H9 (cell line): ENCODE measurements at regions not wholly inside any gene's neighbourhood (a gene's known extent, or its start where the extent isn't known, plus 50 kb on each side); places are given as distances from the start of the nearest gene placed in this dataset.

Source experiments
- DNase-seq: peaks from one replicate; pipeline ENCODE4 v3.0.0-alpha.2; 2017
- H2AFZ ChIP-seq: one replicate; pipeline ENCODE4 v1.6.1; 2013; ENCODE audit warnings: mild to moderate bottlenecking, low read length, control low read depth, moderate library complexity
- H2AK5ac ChIP-seq: 2 replicates; pipeline ENCODE4 v1.6.1; 2013; ENCODE audit warnings: low read length, control low read depth, mixed read lengths; ENCODE audit not compliant: insufficient read length
- H2BK120ac ChIP-seq: one replicate; pipeline ENCODE4 v1.6.1; 2013; ENCODE audit warnings: low read depth, mild to moderate bottlenecking, low read length, control low read depth, inconsistent platforms; ENCODE audit not compliant: poor library complexity, severe bottlenecking
- H2BK12ac ChIP-seq: 2 replicates; pipeline ENCODE4 v1.6.1; 2013; ENCODE audit warnings: low read length, control low read depth, mixed read lengths, low read depth; ENCODE audit not compliant: insufficient read length
- H2BK15ac ChIP-seq: 2 replicates; pipeline ENCODE4 v1.6.1; 2013; ENCODE audit warnings: low read depth, low read length, control low read depth
- H2BK20ac ChIP-seq: one replicate; pipeline ENCODE4 v1.6.1; 2013; ENCODE audit warnings: low read depth, mild to moderate bottlenecking, low read length, control low read depth, inconsistent platforms; ENCODE audit not compliant: poor library complexity, severe bottlenecking
- H2BK5ac ChIP-seq: 2 replicates; pipeline ENCODE4 v1.6.1; 2013; ENCODE audit warnings: low read length, control low read depth, mixed read lengths; ENCODE audit not compliant: insufficient read length
- H3K14ac ChIP-seq: 2 replicates; pipeline ENCODE4 v1.6.1; 2013; ENCODE audit warnings: low read length, control low read depth; ENCODE audit not compliant: insufficient read depth
- H3K18ac ChIP-seq: 2 replicates; pipeline ENCODE4 v1.6.1; 2013; ENCODE audit warnings: low read depth, mild to moderate bottlenecking, mixed read lengths, low read length, control low read depth; ENCODE audit not compliant: insufficient read length
- H3K23ac ChIP-seq: 2 replicates; pipeline ENCODE4 v1.6.1; 2013; ENCODE audit warnings: low read length, control low read depth, mixed read lengths, low read depth; ENCODE audit not compliant: insufficient read length
- H3K23me2 ChIP-seq: 2 replicates; pipeline ENCODE4 v1.6.1; 2013; ENCODE audit warnings: low read depth, mild to moderate bottlenecking, mixed read lengths, low read length, control low read depth; ENCODE audit not compliant: insufficient read length, poor library complexity, severe bottlenecking
- H3K27ac ChIP-seq: 2 replicates; pipeline ENCODE4 v1.5.1; 2013; ENCODE audit warnings: low read length, control low read depth, mixed read lengths, low read depth; ENCODE audit not compliant: insufficient read length
- H3K27me3 ChIP-seq: 2 replicates; pipeline ENCODE4 v1.6.1; 2013; ENCODE audit warnings: low read length, control low read depth, inconsistent platforms; ENCODE audit not compliant: insufficient read depth
- H3K4ac ChIP-seq: 2 replicates; pipeline ENCODE4 v1.6.1; 2013; ENCODE audit warnings: low read depth, mild to moderate bottlenecking, control low read depth, inconsistent platforms, low read length, moderate library complexity
- H3K4me1 ChIP-seq: 2 replicates; pipeline ENCODE4 v1.6.1; 2013; ENCODE audit warnings: low read length, control low read depth, inconsistent platforms; ENCODE audit not compliant: insufficient read depth
- H3K4me2 ChIP-seq: 2 replicates; pipeline ENCODE4 v1.6.1; 2013; ENCODE audit warnings: low read length, control low read depth, mixed read lengths; ENCODE audit not compliant: insufficient read length, insufficient read depth
- H3K56ac ChIP-seq: 2 replicates; pipeline ENCODE4 v1.6.1; 2013; ENCODE audit warnings: low read depth, mild to moderate bottlenecking, mixed read lengths, low read length, control low read depth; ENCODE audit not compliant: insufficient read length
- H3K79me1 ChIP-seq: 2 replicates; pipeline ENCODE4 v1.6.1; 2013; ENCODE audit warnings: low read depth, mild to moderate bottlenecking, moderate library complexity, low read length, control low read depth, inconsistent platforms; ENCODE audit not compliant: insufficient read depth, poor library complexity, severe bottlenecking
- H3K79me2 ChIP-seq: 2 replicates; pipeline ENCODE4 v1.6.1; 2013; ENCODE audit warnings: low read length, control low read depth, inconsistent platforms; ENCODE audit not compliant: insufficient read depth
- H3K9ac ChIP-seq: 2 replicates; pipeline ENCODE4 v1.6.1; 2013; ENCODE audit warnings: low read length, control low read depth, mixed read lengths; ENCODE audit not compliant: insufficient read length; ENCODE audit errors: extremely low read depth
- H3K9me3 ChIP-seq: one replicate; pipeline ENCODE4 v1.6.1; 2013; ENCODE audit warnings: low read depth, low read length, inconsistent platforms; ENCODE audit not compliant: control insufficient read depth
- H3T11ph ChIP-seq: one replicate; pipeline ENCODE4 v1.6.1; 2013; ENCODE audit warnings: mild to moderate bottlenecking, low read length, control low read depth, inconsistent platforms
- H4K20me1 ChIP-seq: one replicate; pipeline ENCODE4 v1.6.1; 2013; ENCODE audit not compliant: control insufficient read depth, insufficient read length, insufficient read depth
- H4K5ac ChIP-seq: 2 replicates; pipeline ENCODE4 v1.6.1; 2013; ENCODE audit warnings: low read depth, mild to moderate bottlenecking, mixed read lengths, low read length, control low read depth; ENCODE audit not compliant: insufficient read length
- H4K8ac ChIP-seq: replicated peaks from 2 replicates; pipeline ENCODE4 v1.6.1; 2013; ENCODE audit warnings: low read length, control low read depth, mixed read lengths, low read depth; ENCODE audit not compliant: insufficient read length
- H4K91ac ChIP-seq: 2 replicates; pipeline ENCODE4 v1.6.1; 2013; ENCODE audit warnings: low read depth, mild to moderate bottlenecking, moderate library complexity, mixed read lengths, low read length, control low read depth; ENCODE audit not compliant: insufficient read length
- H3K27ac Mint-ChIP-seq, 3 experiments: 2 replicates in 2 of 3; 3 replicates in 1 of 3; pipeline ENCODE4 v1.8.0; 2020 to 2021; ENCODE audit warnings: mixed read lengths in 3 of 3, mild to moderate bottlenecking in 1 of 3, moderate library complexity in 1 of 3
- H3K27me3 Mint-ChIP-seq: 2 replicates; pipeline ENCODE4 v1.8.0; 2021; ENCODE audit warnings: low read depth, mild to moderate bottlenecking, moderate library complexity, mixed read lengths
- H3K36me3 Mint-ChIP-seq, 3 experiments: 2 replicates in 2 of 3; 3 replicates in 1 of 3; pipeline ENCODE4 v1.8.0; 2020 to 2021; ENCODE audit warnings: low read depth in 3 of 3, mixed read lengths in 3 of 3; ENCODE audit not compliant: insufficient read depth in 1 of 3
- H3K4me1 Mint-ChIP-seq, 2 experiments: 2 replicates each; pipeline ENCODE4 v1.8.0; 2020; ENCODE audit warnings: mixed read lengths in 2 of 2
- H3K4me3 Mint-ChIP-seq, 2 experiments: 2 replicates in 1 of 2; 3 replicates in 1 of 2; pipeline ENCODE4 v1.8.0; 2020 to 2021; ENCODE audit warnings: mild to moderate bottlenecking in 2 of 2, mixed read lengths in 2 of 2, moderate library complexity in 1 of 2
- H3K9me3 Mint-ChIP-seq, 2 experiments: 2 replicates in 1 of 2; 3 replicates in 1 of 2; pipeline ENCODE4 v1.8.0; 2020; ENCODE audit warnings: mild to moderate bottlenecking in 2 of 2, mixed read lengths in 2 of 2, moderate library complexity in 1 of 2
- CTCF ChIP-seq: fragments of 200-600 bp; sonication (generic); conservative IDR thresholded peaks from 3 replicates; pipeline ENCODE4 v1.8.0; 2021; ENCODE audit warnings: antibody characterized with exemption, mild to moderate bottlenecking
- WGBS: extraction: QIAGEN DNeasy Blood & Tissue Kit; methylation state at CpG from one replicate; pipeline ENCODE4 v1.1.7; 2013; ENCODE audit warnings: missing lambda C conversion rate, low lambda C conversion rate, mixed read lengths; ENCODE audit not compliant: insufficient read length; ENCODE audit errors: extremely low coverage; 5-methylcytosine and 5-hydroxymethylcytosine counted together

GRCh38 chr4:65954416-65954815, 284.1 kb upstream of the EPHA5 start:
- no peak overlapping the region for H3T11ph ChIP-seq
- no peaks in the 10 kb centered on the region for H3K27me3 ChIP-seq
- Mint-ChIP-seq H3K27ac (no peak overlapping the region), H3K36me3 (no peaks in the 10 kb centered on the region), H3K9me3 (no peaks in the 10 kb centered on the region; a peak in 1 of 5 replicates), H3K4me1 (peaks cover 8 to 11% of the 10 kb centered on the region in 2 experiments), H3K4me3 (no peak overlapping the region), H3K27me3 (no peaks in the 10 kb centered on the region)
- H3K56ac ChIP-seq = no peak overlapping the region
- no peak overlapping the region for H3K4ac ChIP-seq
- DNase-seq = no peak
- TF ChIP-seq CTCF = no peak
- H3K9ac ChIP-seq = no peak overlapping the region
- H2AFZ ChIP-seq = no peak overlapping the region
- no peak overlapping the region for H3K18ac ChIP-seq
- no CpG with 5 or more reads among the region's 1 CpG for WGBS
- no peak overlapping the region for H2BK20ac ChIP-seq
- H3K79me2 ChIP-seq = no peaks in the 10 kb centered on the region; the same call in 1 of the 2 replicates
- H4K5ac ChIP-seq = no peak overlapping the region
- H2BK15ac ChIP-seq = no peak overlapping the region
- H2BK5ac ChIP-seq = no peak overlapping the region
- H3K79me1 ChIP-seq = no peaks in the 10 kb centered on the region
- H3K23ac ChIP-seq = no peak overlapping the region
- no peak overlapping the region for H4K91ac ChIP-seq
- H3K14ac ChIP-seq = no peak overlapping the region
- no peaks in the 10 kb centered on the region for H3K23me2 ChIP-seq
- H2AK5ac ChIP-seq = no peak overlapping the region
- no peak overlapping the region for H3K27ac ChIP-seq
- no peak overlapping the region for H3K4me2 ChIP-seq
- H2BK120ac ChIP-seq = no peak overlapping the region
- no peak overlapping the region for H2BK12ac ChIP-seq
- no peaks in the 10 kb centered on the region for H3K9me3 ChIP-seq
- H4K20me1 ChIP-seq = no peaks in the 10 kb centered on the region
- H3K4me1 ChIP-seq = peaks cover 2% of the 10 kb centered on the region; the same call in 1 of the 2 replicates
- no peak overlapping the region for H4K8ac ChIP-seq
